ENCODE measurements at regions not wholly inside any gene's neighbourhood (a gene's known extent, or its start where the extent isn't known, plus 50 kb on each side); places are given as distances from the start of the nearest gene placed in this dataset.

GRCh38 chr3:83498361-83499016 is 1460.3 kb upstream of the CADM2 start:
- TF ChIP-seq EZH2phosphoT487 (IDR thresholded peaks at IDR 0.05; ENCODE audit: borderline replicate concordance) (no peak), CTCF (conservative IDR thresholded peaks at IDR 0.05; ENCODE audit: low read length) (no peak)
- Histone ChIP-seq H3K4me2 (ENCODE audit: low read depth, low read length, poor library complexity, severe bottlenecking) (no peak overlapping the region), H3K4me1 (ENCODE audit: insufficient read depth, low read length, poor library complexity, severe bottlenecking) (peaks cover 10% of the 10 kb centered on the region), H3K79me2 (ENCODE audit: insufficient read depth, low read length) (no peaks in the 10 kb centered on the region), H3K9ac (ENCODE audit: low read depth, low read length, poor library complexity, severe bottlenecking) (no peak overlapping the region), H3K9me2 (replicated peaks; ENCODE audit: low read depth, low read length) (no peaks in the 10 kb centered on the region), H3K27me3 (ENCODE audit: insufficient read depth, low read length, poor library complexity, severe bottlenecking) (no peaks in the 10 kb centered on the region), H3K36me3 (ENCODE audit: insufficient read depth, low read length) (no peaks in the 10 kb centered on the region), H3F3A (ENCODE audit: low read depth) (no peaks in the 10 kb centered on the region), H3K4me3 (ENCODE audit: low read length, poor library complexity, severe bottlenecking) (no peak overlapping the region), H2AFZ (ENCODE audit: low read length) (no peak overlapping the region; the same call in 1 of the 2 replicates), H3K9me3 (ENCODE audit: insufficient read depth, low read depth, low read length) (no peaks in the 10 kb centered on the region), H4K20me1 (ENCODE audit: insufficient read depth, low read length, poor library complexity, severe bottlenecking) (no peaks in the 10 kb centered on the region)

- no peaks in the 10 kb centered on the region for H3K9me3 ChIP-seq (ENCODE audit: insufficient read depth, low read depth, low read length)
- TF ChIP-seq EZH2phosphoT487 (IDR thresholded peaks at IDR 0.05; ENCODE audit: borderline replicate concordance), result no peak
- no peak for TF ChIP-seq CTCF (conservative IDR thresholded peaks at IDR 0.05; ENCODE audit: low read length)
- no peaks in the 10 kb centered on the region for H3K27me3 ChIP-seq (ENCODE audit: insufficient read depth, low read length, poor library complexity, severe bottlenecking)
- H3K4me1 ChIP-seq (ENCODE audit: insufficient read depth, low read length, poor library complexity, severe bottlenecking), result peaks cover 10% of the 10 kb centered on the region
- H3K4me3 ChIP-seq (ENCODE audit: low read length, poor library complexity, severe bottlenecking), result no peak overlapping the region
- no peak overlapping the region for H3K4me2 ChIP-seq (ENCODE audit: low read depth, low read length, poor library complexity, severe bottlenecking)
- no peaks in the 10 kb centered on the region for H4K20me1 ChIP-seq (ENCODE audit: insufficient read depth, low read length, poor library complexity, severe bottlenecking)
- H3K9ac ChIP-seq (ENCODE audit: low read depth, low read length, poor library complexity, severe bottlenecking), result no peak overlapping the region
- H3K9me2 ChIP-seq (replicated peaks; ENCODE audit: low read depth, low read length), result no peaks in the 10 kb centered on the region
- no peak overlapping the region for H2AFZ ChIP-seq (ENCODE audit: low read length)
- no peaks in the 10 kb centered on the region for H3K36me3 ChIP-seq (ENCODE audit: insufficient read depth, low read length)
- H3F3A ChIP-seq (ENCODE audit: low read depth), result no peaks in the 10 kb centered on the region
- no peaks in the 10 kb centered on the region for H3K79me2 ChIP-seq (ENCODE audit: insufficient read depth, low read length)
These were observed 1458.4 kb upstream of the CADM2 start for GRCh38 chr3:83500422-83500821.

GRCh38 chr3:83500931-83501330 is 1457.9 kb upstream of the CADM2 start:
- Histone ChIP-seq H3K4me2 (ENCODE audit: low read depth, low read length, poor library complexity, severe bottlenecking) (no peak overlapping the region), H3K27me3 (ENCODE audit: insufficient read depth, low read length, poor library complexity, severe bottlenecking) (no peaks in the 10 kb centered on the region), H3K36me3 (ENCODE audit: insufficient read depth, low read length) (no peaks in the 10 kb centered on the region), H3K9ac (ENCODE audit: low read depth, low read length, poor library complexity, severe bottlenecking) (no peak overlapping the region), H4K20me1 (ENCODE audit: insufficient read depth, low read length, poor library complexity, severe bottlenecking) (no peaks in the 10 kb centered on the region), H3K79me2 (ENCODE audit: insufficient read depth, low read length) (no peaks in the 10 kb centered on the region), H2AFZ (ENCODE audit: low read length) (no peak overlapping the region), H3F3A (ENCODE audit: low read depth) (no peaks in the 10 kb centered on the region), H3K9me3 (ENCODE audit: insufficient read depth, low read depth, low read length) (no peaks in the 10 kb centered on the region), H3K4me1 (ENCODE audit: insufficient read depth, low read length, poor library complexity, severe bottlenecking) (peaks cover 10% of the 10 kb centered on the region), H3K4me3 (ENCODE audit: low read length, poor library complexity, severe bottlenecking) (no peak overlapping the region), H3K9me2 (replicated peaks; ENCODE audit: low read depth, low read length) (no peaks in the 10 kb centered on the region)
- TF ChIP-seq EZH2phosphoT487 (IDR thresholded peaks at IDR 0.05; ENCODE audit: borderline replicate concordance), result no peak
- no peak for TF ChIP-seq CTCF (conservative IDR thresholded peaks at IDR 0.05; ENCODE audit: low read length)
